ENCODE measurements at regions not wholly inside any gene's neighbourhood (a gene's known extent, or its start where the extent isn't known, plus 50 kb on each side); places are given as distances from the start of the nearest gene placed in this dataset.
"Not testable (repeated sequence)": the region's sequence is repeated elsewhere in the genome, so short reads cannot be mapped to it uniquely, and the experiment has no call there.

- H3K4me3 ChIP-seq (ENCODE audit: low read depth, low read length): no peak overlapping the region
- TF ChIP-seq, protein P1, sequence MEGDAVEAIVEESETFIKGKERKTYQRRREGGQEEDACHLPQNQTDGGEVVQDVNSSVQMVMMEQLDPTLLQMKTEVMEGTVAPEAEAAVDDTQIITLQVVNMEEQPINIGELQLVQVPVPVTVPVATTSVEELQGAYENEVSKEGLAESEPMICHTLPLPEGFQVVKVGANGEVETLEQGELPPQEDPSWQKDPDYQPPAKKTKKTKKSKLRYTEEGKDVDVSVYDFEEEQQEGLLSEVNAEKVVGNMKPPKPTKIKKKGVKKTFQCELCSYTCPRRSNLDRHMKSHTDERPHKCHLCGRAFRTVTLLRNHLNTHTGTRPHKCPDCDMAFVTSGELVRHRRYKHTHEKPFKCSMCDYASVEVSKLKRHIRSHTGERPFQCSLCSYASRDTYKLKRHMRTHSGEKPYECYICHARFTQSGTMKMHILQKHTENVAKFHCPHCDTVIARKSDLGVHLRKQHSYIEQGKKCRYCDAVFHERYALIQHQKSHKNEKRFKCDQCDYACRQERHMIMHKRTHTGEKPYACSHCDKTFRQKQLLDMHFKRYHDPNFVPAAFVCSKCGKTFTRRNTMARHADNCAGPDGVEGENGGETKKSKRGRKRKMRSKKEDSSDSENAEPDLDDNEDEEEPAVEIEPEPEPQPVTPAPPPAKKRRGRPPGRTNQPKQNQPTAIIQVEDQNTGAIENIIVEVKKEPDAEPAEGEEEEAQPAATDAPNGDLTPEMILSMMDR (IDR thresholded peaks at IDR 0.05; ENCODE audit: insufficient read depth, low read length, missing control alignments): no peak
- ChIA-PET CTCF (interaction anchor here (1.0 to 1.5 kb wide), 2 partner anchors 17 to 101 kb away, joined by 3 read pairs; no protein-coding TSS in a partner anchor), POLR2A (no interaction called here)
- DNase-seq (ENCODE audit: low read depth, low spot score): no peak
These were observed 59.7 kb upstream of the RASD2 start for GRCh38 chr22:35480627-35481550.

- H3K4me3 ChIP-seq (ENCODE audit: low read depth, low read length): no peak overlapping the region
- ChIA-PET POLR2A (no interaction called here), CTCF (no interaction called here)
- DNase-seq (ENCODE audit: low read depth, low spot score): no peak
- TF ChIP-seq, protein P1 (IDR thresholded peaks at IDR 0.05; ENCODE audit: insufficient read depth, low read length, missing control alignments): no peak
These were observed 58.3 kb upstream of the RASD2 start for GRCh38 chr22:35482311-35482710.

DNA sequence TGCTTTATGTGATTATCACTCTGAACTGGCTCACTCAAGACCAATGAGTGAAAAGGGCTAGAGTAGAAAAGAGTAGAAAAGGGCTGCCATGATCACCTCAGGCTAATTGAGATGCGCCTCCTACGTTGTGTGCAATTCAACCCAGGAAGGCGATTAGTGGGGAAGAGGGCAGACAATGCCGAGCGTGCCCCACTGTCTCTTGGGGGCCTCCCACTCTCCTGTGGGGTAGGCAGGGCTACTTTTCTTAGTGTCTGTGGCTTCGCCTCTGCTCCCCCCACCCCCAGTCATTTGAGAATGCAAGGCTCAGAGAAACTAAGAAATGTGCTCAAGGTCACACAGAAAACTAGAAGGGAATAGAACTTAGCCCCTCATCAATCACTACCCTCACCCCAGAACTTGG lies 57.7 kb upstream of the RASD2 start:
- no peak for DNase-seq (ENCODE audit: low read depth, low spot score)
- ChIA-PET CTCF (no interaction called here), POLR2A (no interaction called here)
- H3K4me3 ChIP-seq (ENCODE audit: low read depth, low read length): no peak overlapping the region
- TF ChIP-seq, protein P1 (IDR thresholded peaks at IDR 0.05; ENCODE audit: insufficient read depth, low read length, missing control alignments): no peak

GRCh38 chr22:35483730-35484129 lies 56.9 kb upstream of the RASD2 start:
- TF ChIP-seq, protein P1 (IDR thresholded peaks at IDR 0.05; ENCODE audit: insufficient read depth, low read length, missing control alignments): no peak
- POLR2A ChIA-PET: no interaction called here
- no peak for DNase-seq (ENCODE audit: low read depth, low spot score)
- H3K4me3 ChIP-seq (ENCODE audit: low read depth, low read length): no peak overlapping the region
- CTCF ChIA-PET: no interaction called here

DNA sequence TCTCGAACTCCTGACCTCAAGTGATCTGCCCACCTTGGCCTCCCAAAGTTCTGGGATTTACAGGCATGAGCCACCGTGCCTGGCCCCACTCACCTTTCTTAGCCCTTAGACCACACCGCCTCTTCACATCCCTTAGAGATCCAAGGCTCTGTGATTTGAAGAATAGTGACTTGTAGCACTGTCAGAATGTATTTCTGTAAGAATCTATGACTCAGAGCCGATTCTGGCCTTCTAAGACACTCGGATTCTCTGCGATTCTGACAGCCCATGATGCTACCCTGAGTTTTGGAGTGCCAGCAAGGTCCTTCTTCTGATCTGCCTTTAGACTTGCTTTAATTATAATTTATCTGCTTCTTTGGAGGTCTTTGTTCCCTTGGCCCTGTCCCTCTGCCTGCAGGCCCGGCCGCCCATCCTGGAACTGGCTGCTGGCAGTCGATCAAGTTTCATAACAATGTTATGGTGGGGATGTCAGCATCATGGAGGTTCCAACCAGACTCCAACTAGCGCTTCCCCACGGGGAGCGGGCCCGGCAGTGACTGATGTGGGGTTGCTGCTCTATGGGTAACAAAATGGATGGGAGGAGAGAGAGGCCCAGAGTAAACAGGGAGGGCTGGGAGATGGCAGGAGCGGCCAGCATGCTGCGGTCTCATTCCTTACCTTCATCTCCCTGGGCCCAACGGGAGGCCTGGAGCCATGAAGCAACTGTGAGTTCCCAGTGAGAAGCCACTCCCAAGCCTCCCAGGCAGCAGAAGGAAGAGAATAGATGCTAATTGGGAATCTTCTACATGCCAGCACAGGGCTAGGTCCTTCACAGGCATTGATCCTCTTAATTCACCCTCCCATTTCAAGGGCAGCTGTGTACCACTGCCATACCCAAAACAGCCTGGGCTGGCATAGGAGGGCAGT lies 55.7 kb upstream of the RASD2 start:
- TF ChIP-seq, protein P1 (IDR thresholded peaks at IDR 0.05; ENCODE audit: insufficient read depth, low read length, missing control alignments): no peak

DNA sequence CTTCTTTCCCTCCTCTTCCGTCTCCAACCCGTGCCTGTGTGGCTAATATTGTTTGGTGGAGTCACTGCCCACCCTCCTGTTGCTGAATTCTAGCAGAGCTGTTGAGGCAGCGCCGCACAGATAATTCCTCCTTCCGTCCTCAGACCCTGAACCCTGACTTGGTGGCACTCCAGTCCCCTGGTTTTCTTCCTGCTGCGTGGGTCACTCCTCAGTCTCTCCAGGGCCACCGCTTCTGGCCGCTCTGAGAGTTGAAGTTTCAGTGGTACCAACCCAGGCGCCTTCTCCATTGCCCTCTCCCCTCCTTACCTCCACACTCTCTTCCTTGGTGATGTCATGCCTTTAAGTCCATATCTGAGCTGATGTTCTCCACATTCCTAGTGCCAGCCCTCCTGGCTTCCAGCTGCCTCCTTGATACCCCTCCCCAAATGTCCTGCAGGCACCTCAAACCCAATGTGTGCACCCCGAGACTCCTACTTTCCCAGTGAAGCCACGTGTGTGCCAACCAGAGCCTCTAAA lies 54.5 kb upstream of the RASD2 start:
- CTCF ChIA-PET: no interaction called here
- POLR2A ChIA-PET: no interaction called here
- no peak for DNase-seq (ENCODE audit: low read depth, low spot score)
- no peak overlapping the region for H3K4me3 ChIP-seq (ENCODE audit: low read depth, low read length)
- TF ChIP-seq, protein P1 (IDR thresholded peaks at IDR 0.05; ENCODE audit: insufficient read depth, low read length, missing control alignments): no peak

More for the DNA sequence above, 55.7 kb upstream of the RASD2 start:
- DNase-seq (ENCODE audit: low read depth, low spot score): no peak
- POLR2A ChIA-PET: no interaction called here
- no peak overlapping the region for H3K4me3 ChIP-seq (ENCODE audit: low read depth, low read length)
- CTCF ChIA-PET: no interaction called here

- DNase-seq (ENCODE audit: low read depth, low spot score); H3K4me3 ChIP-seq (ENCODE audit: low read depth, low read length); POLR2A ChIA-PET: not testable (repeated sequence)
- CTCF ChIA-PET: interaction anchor here (1.0 to 1.1 kb wide), 2 partner anchors 9 to 96 kb away, joined by 3 read pairs; no protein-coding TSS in a partner anchor
These were observed 53.0 kb upstream of the RASD2 start for GRCh38 chr22:35487623-35488022.
